Peyer's patch (tissue), 4 donors: ENCODE measurements at regions not wholly inside any gene's neighbourhood (a gene's known extent, or its start where the extent isn't known, plus 50 kb on each side); places are given as distances from the start of the nearest gene placed in this dataset.

Experiments used
- CTCF ChIP-seq, 6 experiments: fragments of 450-650 bp in 4 of 6; fragments of 200-600 bp in 2 of 6; sonication (generic) in 1 of 6; IDR thresholded peaks; one replicate each; pipeline ENCODE4 v1.5.1; 2017 to 2019; ENCODE audit warnings: antibody characterized with exemption in 6 of 6, mild to moderate bottlenecking in 3 of 6, moderate library complexity in 1 of 6
- POLR2A ChIP-seq, 2 donors: fragments of 450-650 bp; IDR thresholded peaks; one replicate each; pipeline ENCODE4 v1.5.1; 2017; ENCODE audit warnings: antibody characterized with exemption in 2 of 2, mild to moderate bottlenecking in 2 of 2, moderate library complexity in 2 of 2

GRCh38 chr1:55519937-55520683, 304.9 kb upstream of the USP24 start:
- no peak for TF ChIP-seq POLR2A (IDR thresholded peaks at IDR 0.05)
- no peak for TF ChIP-seq CTCF (IDR thresholded peaks at IDR 0.05)
